ENCODE measurements at regions not wholly inside any gene's neighbourhood (a gene's known extent, or its start where the extent isn't known, plus 50 kb on each side); places are given as distances from the start of the nearest gene placed in this dataset.

DNA sequence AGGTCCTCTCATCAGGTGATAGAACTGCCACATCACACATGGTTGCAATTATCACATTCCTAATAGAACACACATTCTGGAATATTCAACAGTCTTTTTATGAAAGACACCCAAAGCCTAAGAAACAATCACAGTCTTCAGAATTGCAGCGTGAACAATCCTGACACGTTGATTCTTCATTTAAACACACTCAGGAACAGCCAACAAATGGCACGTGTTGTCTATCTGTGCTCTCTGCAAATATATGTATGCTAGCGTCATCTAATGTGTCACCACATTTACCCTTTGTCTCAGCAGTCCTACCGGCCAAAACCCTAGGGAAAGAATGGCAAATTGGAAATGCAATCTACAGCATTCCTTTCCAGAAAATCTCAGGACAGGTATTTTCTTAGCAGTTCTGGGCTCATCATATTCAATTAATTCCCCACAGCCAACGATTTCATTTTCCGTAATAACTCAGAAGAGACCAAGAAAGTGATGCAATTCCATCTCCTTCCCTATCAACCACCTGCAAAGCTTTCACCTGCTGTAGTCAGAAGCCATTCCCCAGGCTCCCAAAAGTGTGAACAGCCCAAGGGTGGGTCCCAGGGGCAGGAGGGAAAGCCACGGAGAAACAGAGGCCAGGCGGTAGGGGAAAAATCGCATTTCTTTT, 280.3 kb upstream of the JARID2 start:
- no peak for DNase-seq

DNA sequence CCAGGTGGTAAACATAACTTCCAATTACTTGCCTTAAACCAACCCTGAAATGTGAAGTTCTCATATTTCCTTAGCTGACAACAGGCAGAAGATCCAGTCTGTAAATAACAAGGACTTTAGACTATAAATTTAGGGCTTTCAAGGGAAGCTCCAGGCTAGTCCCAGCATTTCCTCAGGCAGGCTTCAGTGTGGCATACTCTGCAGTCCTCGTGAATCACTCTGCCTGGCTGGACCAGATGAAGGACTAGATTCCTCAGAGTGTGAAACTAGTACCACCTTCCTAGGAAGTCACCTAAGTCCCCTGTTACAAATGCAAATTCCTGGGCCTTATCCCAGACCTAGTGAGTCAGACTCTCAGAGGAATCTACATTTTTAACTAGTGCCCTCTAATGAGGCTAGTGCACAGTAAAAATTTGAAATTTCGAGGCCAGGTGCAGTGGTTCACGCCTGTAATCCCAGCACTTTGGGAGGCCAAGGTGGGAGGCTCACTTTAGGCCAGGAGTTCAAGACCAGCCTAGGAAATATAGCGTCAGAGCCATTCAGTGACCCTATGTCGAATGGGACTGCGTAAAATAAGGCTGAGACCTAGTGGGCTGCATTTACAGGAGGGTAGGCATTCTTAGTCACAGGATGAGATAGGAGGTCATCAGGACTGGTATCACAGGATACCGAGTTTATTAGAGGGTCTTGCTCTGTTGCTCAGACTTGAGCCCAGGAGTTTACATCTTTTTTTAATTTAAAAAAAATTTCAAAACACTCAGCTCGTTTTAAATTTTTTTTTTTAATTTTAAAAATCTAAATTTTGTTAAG, 279.6 kb upstream of the JARID2 start:
- peak in 1 of 2 experiments; percentile 15 for DNase-seq

DNA sequence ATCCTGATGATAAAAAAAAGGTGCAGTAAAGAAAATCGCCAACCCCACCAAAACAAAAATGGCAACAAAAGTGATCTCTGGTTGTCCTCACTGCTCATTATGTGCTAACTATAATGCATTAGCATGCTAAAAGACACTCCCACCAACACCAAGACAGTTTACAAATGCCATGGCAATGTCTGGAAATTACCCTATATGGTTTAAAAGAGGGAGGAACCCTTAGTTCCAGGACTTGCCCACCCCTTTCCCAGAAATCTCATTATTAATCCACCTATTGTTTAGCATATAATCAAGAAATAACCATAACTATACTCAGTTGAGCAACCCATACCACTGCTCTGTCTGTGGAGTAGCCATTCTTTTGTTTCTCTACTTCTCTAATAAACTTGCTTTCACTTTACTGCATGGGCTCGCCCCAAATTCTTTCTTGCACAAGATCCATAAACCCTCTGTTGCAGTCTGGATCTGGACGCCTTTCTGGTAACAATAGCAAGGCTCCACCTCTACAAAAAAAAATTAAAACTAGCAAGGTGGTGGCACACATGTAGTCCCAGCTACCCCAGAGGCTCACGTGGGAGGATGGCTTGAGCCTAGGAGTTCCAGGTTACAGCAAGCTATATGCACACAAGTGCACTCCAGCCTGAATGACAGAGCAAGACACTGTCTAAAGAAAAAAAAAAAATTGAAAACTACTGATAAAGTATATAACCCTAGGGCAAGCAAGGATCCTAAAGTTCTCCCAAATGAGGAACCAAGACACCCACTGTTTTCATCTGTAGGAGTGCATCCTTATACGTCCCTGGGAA, 278.8 kb upstream of the JARID2 start:
- DNase-seq: no peak

DNA sequence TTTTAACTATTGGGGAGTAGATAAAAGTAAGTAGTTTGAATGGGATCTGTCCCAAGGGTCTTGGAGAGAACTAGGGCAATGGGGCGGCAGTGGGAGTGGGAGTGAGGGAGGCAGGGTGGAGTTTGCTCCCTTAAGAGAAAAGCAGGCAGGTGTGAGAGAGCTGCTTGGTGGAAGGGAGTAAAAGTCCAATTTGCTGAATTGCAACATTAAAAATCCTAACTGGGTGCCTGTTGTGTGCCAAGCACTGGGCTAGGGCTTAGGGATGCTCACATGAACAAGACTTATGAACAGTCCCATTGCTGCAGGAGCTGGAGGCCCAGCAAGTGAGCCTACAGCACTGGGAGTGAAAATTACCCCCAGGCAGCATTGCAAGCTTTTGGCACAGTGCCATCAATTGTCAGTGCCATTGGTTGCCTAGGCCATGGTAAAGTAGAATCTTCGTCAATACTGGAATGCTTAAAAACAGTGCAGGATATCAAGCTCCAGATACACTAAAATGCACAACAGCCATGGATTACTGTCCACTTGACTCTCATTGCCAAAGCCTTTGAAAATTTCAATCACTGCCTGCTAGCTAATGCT, 277.7 kb upstream of the JARID2 start:
- no peak for DNase-seq

DNA sequence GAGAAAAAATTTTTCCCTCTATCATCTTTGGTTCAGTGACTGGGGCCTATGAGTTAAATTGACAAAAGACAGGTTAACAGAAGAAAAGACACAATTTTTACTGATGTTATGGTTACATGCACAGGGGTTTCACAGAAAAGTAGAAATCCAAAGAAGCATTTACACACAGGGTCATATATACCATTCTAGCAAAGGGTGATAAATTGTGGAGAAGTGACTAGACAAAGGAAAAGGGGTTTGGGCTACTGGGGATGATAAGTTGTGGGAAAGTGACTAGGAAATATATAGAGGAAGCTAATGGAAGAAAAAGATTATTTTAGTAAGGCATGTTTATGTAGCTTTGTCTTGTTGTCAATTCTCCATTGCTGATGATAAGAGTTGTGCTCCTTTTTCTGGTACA, 276.7 kb upstream of the JARID2 start:
- no peak for DNase-seq

DNA sequence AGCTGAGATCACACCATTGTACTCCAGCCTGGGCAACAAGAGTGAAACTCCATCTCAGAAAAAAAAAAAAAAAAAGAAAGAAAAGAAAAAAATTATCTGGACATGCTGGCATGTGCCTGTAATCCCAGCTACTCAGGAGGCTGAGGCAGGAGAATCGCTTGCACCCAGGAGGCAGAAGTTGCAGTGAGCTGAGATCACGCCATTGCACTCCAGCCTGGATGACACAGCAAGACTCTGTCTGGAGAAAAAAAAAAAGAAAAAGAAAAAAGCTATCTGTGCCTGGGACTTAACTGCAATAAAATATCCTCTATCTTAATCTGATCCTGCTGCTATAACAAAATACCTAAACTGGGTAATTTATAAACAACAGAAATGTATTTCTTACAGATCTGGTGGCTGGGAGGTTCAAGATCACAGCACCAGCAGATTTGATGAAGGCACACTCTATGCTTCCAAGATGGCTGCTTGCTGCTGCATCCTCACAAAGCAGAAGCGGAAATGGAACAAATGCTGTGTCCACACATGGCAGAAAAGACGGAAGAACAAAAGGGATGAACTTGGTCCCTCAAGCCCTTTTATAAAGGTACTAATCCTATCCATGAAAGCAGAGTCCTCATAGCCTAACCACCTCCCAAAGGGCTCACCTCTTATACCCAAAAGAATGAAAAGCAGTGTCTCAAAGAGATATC, 273.3 kb upstream of the JARID2 start:
- no peak for DNase-seq

DNA sequence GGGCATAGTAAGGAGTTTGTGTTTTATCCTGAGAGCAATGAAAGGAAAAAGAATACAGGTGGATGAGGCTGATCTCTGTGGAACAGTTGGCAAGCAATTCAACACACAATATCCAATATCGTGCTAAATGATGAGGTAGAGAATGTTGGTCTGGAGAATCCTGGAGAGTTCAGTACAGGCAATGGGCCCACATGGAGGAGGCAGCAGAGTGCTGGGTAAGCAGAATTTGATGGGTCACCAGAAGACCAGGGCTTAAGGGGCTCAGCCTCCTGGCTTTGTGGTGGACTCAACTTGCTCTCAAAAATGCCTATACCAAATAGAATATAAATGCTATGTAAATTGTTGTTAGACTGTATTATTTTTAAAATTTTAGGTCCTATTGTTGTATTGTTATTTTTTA, 271.5 kb upstream of the JARID2 start:
- DNase-seq: no peak

DNA sequence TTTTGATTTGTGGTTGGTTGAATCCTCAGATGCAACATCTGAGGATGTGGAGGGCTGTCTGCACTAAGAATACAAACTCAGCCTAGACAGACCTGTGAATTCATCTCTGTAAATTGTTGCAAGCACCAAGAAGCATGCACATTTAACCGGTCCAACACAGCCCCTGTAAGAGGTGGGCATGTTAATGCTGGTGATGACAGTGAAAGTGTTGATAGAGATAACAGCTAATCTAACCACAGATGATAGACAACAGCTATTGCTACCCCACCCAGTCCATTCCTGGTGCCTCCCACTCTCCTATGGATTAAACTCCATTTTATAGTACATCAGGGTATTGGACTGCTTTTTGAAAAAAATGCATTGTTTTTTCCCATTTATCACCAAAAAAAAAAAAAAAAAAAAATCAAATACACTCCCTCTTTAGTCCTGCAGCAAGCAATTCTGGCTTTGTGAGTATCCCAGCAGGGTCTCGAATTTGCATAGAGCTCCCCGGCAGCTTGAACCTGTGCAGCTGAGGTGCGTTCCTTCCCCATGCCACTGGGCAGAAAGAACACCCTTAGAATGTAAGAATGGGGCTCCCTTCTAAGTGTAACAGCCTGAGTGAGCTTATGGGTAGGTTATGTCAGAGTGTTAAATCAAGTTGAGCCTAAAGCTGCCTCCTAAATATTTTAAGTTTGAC, 270.9 kb upstream of the JARID2 start:
- peak in 1 of 2 experiments; percentile 48 for DNase-seq

DNA sequence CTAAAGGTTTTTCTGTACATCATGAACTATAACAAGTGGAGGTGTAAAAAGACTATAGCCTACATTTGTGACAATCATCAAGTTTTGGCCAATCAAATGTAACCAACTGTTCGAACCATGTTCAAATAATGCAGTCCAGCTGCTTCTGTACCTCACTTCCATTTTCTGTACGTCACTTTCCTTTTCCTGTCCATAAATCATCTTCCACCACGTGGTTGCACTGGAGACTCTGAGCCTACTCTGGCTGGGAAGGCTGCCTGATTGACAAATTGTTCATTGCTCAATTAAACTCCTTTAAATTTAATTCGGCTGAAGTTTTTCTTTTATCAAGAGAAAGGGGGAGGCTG, 270.4 kb upstream of the JARID2 start:
- no peak for DNase-seq

DNA sequence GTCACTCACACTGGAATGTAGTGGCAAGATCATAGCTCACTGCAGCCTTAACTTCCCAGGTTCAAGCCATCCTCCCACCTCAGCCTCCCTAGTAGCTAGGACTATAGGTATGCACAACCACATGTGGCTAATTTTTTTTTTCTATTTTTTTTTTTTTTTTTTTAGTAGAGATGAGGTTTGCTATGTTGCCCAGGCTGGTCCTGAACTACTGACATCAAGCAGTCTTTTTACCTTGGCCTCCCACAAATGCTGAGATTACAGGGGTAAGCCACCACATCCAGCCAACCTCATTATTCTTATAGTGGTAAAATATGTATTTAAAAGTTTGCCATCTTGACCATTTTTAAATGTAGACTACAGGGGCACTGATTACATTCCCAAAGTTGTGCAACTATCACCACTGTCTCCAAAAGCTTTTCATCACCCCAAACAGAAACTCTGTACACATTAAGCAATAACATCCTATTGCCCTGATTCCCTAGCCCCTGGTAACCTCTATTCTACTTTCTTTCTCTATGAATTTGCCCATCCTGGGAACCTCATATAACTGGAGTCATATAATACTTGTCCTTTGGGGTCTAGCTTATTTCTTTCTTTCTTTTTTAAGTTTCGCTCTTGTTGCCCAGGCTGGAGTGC, 268.0 kb upstream of the JARID2 start:
- no peak for DNase-seq

DNA sequence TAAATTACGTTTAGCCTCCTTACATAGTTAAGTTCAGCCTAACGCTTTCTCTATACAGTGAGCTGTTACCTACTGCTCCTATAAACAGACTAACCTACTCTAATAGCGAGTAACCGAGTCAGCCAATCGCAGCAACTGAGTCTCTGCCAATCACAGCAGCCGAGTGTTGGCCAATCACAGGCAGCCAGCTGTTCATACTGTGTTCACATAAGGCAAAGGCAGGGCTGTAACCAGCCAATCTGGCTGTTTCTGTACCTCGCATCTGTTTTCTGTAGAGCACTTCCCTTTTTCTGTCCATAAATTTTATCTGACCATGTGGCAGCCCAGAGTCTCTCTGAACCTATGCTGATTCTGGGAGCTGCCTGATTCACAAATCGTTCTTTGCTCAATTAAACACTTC, 263.9 kb upstream of the JARID2 start:
- DNase-seq: no peak

DNA sequence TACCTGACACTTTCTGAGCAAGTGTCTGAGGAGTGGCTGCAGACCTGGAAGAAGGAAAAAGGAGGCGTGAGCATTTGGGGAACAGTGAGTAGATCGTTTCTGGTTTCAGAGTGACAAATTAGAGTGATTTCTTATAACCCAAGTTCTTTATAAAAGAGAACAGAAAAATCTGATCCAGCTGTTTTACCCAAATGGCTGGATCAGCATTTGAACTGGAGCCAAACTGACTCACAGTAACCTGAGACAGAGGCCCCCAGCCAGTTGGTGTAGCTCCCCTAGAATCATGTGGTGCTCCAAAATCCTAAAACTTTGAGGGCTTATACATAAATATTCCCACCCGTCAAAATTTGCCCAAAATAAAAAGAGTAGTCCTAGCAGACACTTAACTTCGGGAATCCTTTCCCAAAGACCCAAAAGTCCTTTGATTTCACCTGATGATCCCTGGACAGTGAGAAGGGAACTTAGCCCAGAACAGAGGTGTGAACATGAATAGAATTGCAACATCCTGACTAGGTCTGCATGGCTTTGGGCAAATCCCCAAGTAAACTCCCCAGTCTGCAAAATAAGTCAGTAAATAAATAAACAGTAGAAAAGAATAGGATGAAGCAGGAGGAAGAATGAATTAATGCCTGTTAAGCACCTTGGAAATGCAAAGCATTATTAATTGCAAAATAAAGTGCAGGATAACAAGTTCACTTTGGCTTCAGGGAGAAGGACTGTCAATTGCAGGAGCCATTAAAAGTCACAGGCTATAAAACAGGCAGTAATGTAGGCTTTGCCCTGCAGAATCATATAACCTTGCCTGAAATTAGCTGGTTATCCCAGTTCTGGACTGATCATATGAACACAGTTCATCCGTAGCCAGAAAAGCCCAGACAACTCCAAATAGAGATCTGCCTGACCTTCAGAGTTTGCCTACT, 262.0 kb upstream of the JARID2 start:
- DNase-seq: no peak

DNA sequence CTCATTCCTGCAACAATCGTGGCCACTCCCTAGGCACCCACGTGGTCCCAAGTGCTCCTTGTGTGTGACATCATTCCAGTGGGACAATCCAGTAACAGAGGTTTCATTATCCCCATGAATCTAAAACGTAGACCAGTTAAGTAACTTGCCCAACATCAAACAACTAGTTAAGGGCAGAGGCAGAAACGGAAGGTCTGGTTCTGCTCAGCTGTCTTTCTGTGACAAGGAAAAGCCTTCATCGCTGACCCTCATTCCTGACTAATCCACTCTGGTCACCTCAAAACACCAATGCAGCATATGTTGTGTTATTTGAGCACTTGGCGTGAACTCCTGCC, 261.4 kb upstream of the JARID2 start:
- no peak for DNase-seq

DNA sequence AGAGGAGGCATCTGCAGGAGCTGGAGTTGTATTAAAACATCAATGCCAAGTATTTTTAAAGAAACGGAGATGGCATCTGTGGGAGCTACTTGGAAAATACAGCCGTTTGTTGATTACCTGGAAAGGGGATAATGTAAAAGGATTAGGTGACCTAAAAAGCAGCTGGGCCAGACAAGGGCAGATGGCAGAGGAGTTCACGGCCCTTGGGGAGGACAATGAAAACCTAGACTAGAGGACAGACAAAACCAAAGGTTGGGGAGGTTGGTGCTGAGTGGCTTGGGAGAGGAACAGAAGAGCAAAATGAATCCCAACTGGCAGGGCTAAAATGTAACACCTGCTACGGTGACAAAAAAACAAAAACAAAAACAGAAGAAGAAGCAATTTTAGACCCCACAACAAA, 260.5 kb upstream of the JARID2 start:
- no peak for DNase-seq

DNA sequence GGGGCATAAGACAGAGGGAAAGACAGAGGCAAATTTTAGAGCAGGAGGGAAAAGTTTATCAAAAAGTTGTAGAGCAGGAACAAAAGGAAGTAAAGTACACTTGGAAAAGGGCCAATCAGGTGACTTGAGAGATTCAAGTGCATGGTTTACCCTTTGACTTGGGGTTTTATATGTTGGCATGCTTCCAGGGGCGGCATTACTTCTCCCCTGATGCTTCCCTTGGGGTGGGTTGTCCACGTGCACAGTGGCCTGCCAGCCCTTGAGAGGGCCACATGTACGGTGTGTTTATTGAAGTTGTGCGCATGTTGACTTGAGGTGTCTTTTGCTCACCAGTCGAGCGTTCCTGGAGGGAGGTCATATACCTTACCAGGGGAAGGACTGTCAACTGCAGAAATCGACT, 259.5 kb upstream of the JARID2 start:
- DNase-seq: no peak

DNA sequence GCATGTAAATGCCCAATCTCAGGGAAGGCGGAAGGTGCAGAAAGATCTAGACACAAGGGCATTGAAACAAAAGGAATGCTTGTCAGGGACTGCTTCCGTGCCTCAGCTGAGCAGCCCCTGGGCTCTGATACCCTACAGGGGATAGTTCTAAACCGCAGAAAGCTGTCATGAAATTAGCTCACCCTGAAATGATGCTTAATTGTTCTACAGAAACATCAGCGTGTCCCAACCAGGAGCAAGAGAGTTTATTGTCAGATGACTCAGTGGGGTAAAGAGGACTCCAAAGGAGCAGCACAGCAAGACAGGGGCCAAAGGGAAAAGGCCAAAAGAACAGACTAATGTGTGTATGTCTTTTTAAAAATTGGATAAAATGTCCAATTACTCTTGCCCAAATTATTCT, 258.4 kb upstream of the JARID2 start:
- no peak for DNase-seq

DNA sequence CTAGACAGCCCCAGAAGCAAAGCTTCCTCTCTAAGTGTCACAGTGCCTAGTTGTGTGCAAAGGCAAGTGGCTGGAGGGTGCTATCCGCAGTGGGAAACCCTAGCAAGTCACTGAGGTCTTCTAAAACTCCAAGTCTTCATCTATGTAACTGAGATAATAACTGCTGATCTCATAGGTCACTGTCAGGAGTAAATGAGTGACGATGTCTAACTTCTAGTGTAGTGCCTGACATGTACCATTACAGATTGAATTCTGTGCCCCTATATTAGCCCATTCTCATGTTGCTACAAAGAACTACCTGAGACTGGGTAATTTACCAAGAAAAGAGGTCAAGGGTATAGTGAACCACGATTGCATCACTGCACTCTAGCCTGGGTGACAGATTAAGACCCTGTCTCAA, 253.5 kb upstream of the JARID2 start:
- DNase-seq: no peak

DNA sequence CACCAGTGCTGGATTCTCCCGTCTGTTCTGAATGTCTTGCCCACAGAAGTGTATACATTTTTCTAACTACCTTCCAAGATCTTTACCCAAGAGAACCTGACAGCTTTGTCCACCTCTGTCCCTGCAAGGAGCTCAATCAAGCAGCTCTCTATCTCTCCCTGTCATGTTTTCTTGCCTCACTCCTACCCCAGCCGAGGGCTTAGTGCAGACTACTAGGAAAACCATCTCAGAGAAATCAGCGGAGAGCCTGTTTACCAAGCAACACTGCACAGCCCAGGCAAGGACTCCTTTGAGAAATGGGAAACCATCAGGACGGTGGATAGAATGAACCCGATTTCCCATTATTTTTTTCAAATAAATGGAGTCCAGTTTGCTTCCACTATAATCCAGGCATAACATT, 250.7 kb upstream of the JARID2 start:
- DNase-seq: no peak

DNA sequence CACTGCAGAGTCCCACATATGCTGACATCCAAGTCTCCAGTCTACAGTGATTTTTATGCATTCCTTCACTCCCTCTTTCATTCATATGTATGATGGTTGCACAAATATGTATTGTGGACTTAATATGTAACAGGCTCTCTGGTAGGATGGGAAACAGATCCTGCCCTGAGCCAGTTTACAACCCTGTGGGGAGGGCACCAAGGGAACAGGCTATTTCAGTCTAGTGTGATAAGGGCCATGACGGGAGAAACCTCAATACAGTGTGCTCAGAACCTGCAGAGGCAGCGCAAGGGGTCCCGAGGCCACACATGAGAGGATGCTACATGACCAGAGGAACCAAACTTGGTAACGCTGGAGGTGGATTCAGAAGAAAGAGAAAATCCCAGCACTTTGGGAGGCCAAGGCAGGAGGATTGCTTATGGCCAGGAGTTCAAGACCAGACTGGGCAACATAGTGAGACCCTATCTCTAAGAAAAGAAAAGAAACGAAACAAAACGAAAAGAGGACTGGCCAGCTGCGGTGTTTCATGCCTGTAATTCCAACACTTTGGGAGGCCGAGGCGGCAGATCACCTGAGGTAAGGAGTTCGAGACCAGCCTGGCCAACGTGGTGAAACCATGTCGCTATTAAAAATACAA, 249.8 kb upstream of the JARID2 start:
- DNase-seq: no peak

DNA sequence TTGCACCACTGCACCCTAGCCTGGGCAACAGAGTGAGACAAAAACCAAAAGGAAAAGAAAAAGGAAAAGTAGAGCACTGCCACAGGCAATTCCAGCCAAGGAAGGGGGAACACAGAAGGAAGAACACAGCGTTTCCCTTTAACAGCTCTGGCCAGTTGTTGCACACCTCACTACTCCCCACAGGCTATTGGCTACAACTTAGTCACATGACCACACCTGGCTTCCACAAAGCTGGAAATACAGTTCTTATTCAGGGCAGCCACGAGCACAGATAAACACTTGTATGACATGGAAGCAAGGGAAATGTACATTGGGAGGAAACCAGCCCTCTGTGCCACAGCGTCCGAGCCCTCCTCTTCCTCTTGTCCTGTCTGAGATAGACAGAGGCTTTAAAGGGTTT, 249.0 kb upstream of the JARID2 start:
- no peak for DNase-seq

Measured in NCI-H526 (cell line).